ENCODE measurements at regions not wholly inside any gene's neighbourhood (a gene's known extent, or its start where the extent isn't known, plus 50 kb on each side); places are given as distances from the start of the nearest gene placed in this dataset.

- TF ChIP-seq, protein P1, sequence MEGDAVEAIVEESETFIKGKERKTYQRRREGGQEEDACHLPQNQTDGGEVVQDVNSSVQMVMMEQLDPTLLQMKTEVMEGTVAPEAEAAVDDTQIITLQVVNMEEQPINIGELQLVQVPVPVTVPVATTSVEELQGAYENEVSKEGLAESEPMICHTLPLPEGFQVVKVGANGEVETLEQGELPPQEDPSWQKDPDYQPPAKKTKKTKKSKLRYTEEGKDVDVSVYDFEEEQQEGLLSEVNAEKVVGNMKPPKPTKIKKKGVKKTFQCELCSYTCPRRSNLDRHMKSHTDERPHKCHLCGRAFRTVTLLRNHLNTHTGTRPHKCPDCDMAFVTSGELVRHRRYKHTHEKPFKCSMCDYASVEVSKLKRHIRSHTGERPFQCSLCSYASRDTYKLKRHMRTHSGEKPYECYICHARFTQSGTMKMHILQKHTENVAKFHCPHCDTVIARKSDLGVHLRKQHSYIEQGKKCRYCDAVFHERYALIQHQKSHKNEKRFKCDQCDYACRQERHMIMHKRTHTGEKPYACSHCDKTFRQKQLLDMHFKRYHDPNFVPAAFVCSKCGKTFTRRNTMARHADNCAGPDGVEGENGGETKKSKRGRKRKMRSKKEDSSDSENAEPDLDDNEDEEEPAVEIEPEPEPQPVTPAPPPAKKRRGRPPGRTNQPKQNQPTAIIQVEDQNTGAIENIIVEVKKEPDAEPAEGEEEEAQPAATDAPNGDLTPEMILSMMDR (IDR thresholded peaks at IDR 0.05; ENCODE audit: low read depth, low read length, missing control alignments) = no peak
- no peak for DNase-seq (ENCODE audit: low read depth)
- H3K4me3 ChIP-seq (ENCODE audit: low read depth, low read length) = no peak overlapping the region
- in situ Hi-C loops (cut with HindIII; ENCODE audit: low sequenced_read_pairs) = no loop called here
These were observed 111.1 kb downstream of the SPTSSA start for GRCh38 chr14:34350903-34351302.

DNA sequence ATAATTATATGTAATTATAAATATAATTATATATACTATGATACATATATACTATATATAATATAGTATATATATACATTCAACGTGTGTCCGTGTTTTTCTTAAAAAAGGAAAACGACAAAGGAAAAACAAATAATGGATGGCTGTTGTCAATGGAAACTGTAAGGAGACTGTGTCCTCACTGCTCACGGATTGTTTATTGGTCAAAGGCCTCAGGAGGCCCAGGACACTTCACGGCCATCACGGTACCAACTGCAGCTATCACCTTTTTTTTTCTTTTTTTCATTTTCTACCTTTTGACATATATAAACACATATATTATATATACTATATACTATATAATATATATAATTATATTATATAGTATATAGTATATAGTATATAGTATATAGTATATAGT, 113.4 kb downstream of the SPTSSA start:
- in situ Hi-C loops (cut with HindIII; ENCODE audit: low sequenced_read_pairs) = no loop called here
- no peak overlapping the region for H3K4me3 ChIP-seq (ENCODE audit: low read depth, low read length)
- no peak for DNase-seq (ENCODE audit: low read depth)
- TF ChIP-seq, protein P1 (IDR thresholded peaks at IDR 0.05; ENCODE audit: low read depth, low read length, missing control alignments) = no peak

- TF ChIP-seq, protein P1 (IDR thresholded peaks at IDR 0.05; ENCODE audit: low read depth, low read length, missing control alignments) = no peak
- H3K4me3 ChIP-seq (ENCODE audit: low read depth, low read length) = no peak overlapping the region
- in situ Hi-C loops (cut with HindIII; ENCODE audit: low sequenced_read_pairs) = no loop called here
- no peak for DNase-seq (ENCODE audit: low read depth)
These were observed 114.4 kb downstream of the SPTSSA start for GRCh38 chr14:34347683-34348082.

GRCh38 chr14:34345718-34346465, 116.1 kb downstream of the SPTSSA start:
- in situ Hi-C loops (cut with HindIII; ENCODE audit: low sequenced_read_pairs) = no loop called here
- no peak for DNase-seq (ENCODE audit: low read depth)
- TF ChIP-seq, protein P1 (IDR thresholded peaks at IDR 0.05; ENCODE audit: low read depth, low read length, missing control alignments) = no peak
- no peak overlapping the region for H3K4me3 ChIP-seq (ENCODE audit: low read depth, low read length)

DNA sequence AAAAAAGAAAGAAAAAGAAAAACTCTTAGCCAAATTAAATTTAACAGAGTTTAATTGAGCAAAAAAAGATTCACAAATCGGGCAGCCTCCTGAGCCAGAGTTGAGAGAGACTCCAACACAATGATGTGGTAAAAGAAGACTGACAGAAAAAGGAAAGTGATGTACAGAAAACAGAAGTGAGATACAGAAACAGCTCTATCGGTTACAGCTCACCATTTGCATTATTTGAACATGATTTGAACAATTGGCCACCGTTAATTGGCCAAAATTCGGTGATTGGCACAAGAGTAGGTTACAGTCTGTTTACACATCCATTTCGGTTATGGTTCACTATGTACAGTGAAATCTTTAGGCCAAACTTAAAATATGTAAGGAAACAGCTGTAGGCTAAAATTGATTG, 117.7 kb downstream of the SPTSSA start:
- no peak overlapping the region for H3K4me3 ChIP-seq (ENCODE audit: low read depth, low read length)
- in situ Hi-C loops (cut with HindIII; ENCODE audit: low sequenced_read_pairs) = no loop called here
- TF ChIP-seq, protein P1 (IDR thresholded peaks at IDR 0.05; ENCODE audit: low read depth, low read length, missing control alignments) = no peak
- DNase-seq (ENCODE audit: low read depth) = no peak

DNA sequence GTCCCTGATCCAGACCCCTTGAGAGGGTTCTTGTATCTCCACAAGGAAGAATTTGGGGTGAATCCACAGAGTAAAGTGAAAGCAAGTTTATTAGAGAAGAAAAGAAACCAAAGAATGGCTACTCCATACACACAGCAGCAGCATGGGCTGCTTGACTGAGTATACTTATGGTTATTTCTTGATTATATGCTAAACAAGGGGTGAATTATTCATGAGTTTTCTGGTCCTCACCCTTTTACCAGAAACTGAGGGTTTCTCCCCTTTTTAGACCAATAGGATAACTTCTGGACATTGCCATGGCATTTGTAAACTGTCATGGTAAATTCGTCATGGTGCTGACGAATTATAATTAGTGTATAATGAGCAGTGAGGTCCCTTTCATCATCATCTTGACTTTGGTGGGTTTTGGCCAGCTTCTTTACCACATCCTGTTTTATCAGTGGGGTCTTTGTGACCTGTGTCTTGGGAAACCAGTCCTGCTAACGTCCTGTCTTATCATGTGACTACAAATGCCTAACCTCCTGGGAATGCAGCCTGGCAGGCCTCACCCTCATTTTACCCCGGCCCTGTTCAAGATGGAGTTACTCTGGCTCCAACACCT, 121.9 kb downstream of the SPTSSA start:
- in situ Hi-C loops (cut with HindIII; ENCODE audit: low sequenced_read_pairs) = no loop called here
- TF ChIP-seq, protein P1 (IDR thresholded peaks at IDR 0.05; ENCODE audit: low read depth, low read length, missing control alignments) = no peak
- H3K4me3 ChIP-seq (ENCODE audit: low read depth, low read length) = no peak overlapping the region
- peak; percentile 94 for DNase-seq (ENCODE audit: low read depth)
